Smooth muscle cell (in vitro differentiated cells): ENCODE measurements at regions not wholly inside any gene's neighbourhood (a gene's known extent, or its start where the extent isn't known, plus 50 kb on each side); places are given as distances from the start of the nearest gene placed in this dataset.
"Not testable (repeated sequence)": the region's sequence is repeated elsewhere in the genome, so short reads cannot be mapped to it uniquely, and the experiment has no call there.

Source experiments
- DNase-seq: peaks from one replicate; lab custom pipeline; 2025; ENCODE audit not compliant: unreplicated experiment; lab: John Stamatoyannopoulos, UW
- H2AFZ ChIP-seq: fragments of 200-600 bp; sonication (generic); 2 replicates; pipeline ENCODE4 v1.6.0; 2016; ENCODE audit warnings: antibody characterized with exemption, low read depth, mild to moderate bottlenecking
- H3F3A ChIP-seq: fragments of 200-600 bp; sonication (generic); 2 replicates; pipeline ENCODE4 v1.6.0; 2017; ENCODE audit warnings: antibody characterized with exemption, low read depth
- H3K27ac ChIP-seq: fragments of 200-600 bp; sonication (generic); 2 replicates; pipeline ENCODE4 v1.5.1; 2016; ENCODE audit warnings: low read depth, mild to moderate bottlenecking
- H3K27me3 ChIP-seq: fragments of 200-600 bp; sonication (generic); 2 replicates; pipeline ENCODE4 v1.6.1; 2016; ENCODE audit warnings: low read depth, mild to moderate bottlenecking
- H3K36me3 ChIP-seq: fragments of 200-600 bp; sonication (generic); 2 replicates; pipeline ENCODE4 v1.5.1; 2016; ENCODE audit warnings: low read depth
- H3K4me1 ChIP-seq: fragments of 200-600 bp; sonication (generic); 2 replicates; pipeline ENCODE4 v1.5.1; 2016; ENCODE audit warnings: low read depth
- H3K4me2 ChIP-seq: fragments of 200-600 bp; sonication (generic); 2 replicates; pipeline ENCODE4 v1.6.0; 2016; ENCODE audit warnings: mild to moderate bottlenecking
- H3K4me3 ChIP-seq: fragments of 200-600 bp; sonication (generic); 2 replicates; pipeline ENCODE4 v1.5.1; 2016; ENCODE audit warnings: mild to moderate bottlenecking
- H3K79me2 ChIP-seq: fragments of 200-600 bp; sonication (generic); 2 replicates; pipeline ENCODE4 v1.6.0; 2016; ENCODE audit warnings: low read depth, mild to moderate bottlenecking
- H3K9ac ChIP-seq: fragments of 200-600 bp; sonication (generic); 2 replicates; pipeline ENCODE4 v1.6.0; 2016; ENCODE audit warnings: low read depth
- H3K9me3 ChIP-seq: fragments of 200-600 bp; sonication (generic); replicated peaks from 2 replicates; pipeline ENCODE4 v1.5.1; 2016; ENCODE audit warnings: low read depth
- H4K20me1 ChIP-seq: fragments of 200-600 bp; sonication (generic); 2 replicates; pipeline ENCODE4 v1.6.0; 2016; ENCODE audit warnings: low read depth
- WGBS: methylation state at CpG from one replicate; pipeline ENCODE4 v1.1.7; 2016; ENCODE audit warnings: low lambda C conversion rate; 5-methylcytosine and 5-hydroxymethylcytosine counted together
- TF ChIP-seq, protein P1 (sequence below): fragments of 200-600 bp; sonication (generic); IDR thresholded peaks from 2 replicates; pipeline ENCODE4 v1.5.1; 2017; ENCODE audit warnings: borderline replicate concordance, mild to moderate bottlenecking, antibody characterized with exemption; ENCODE audit not compliant: insufficient read depth, poor library complexity, severe bottlenecking

DNA sequence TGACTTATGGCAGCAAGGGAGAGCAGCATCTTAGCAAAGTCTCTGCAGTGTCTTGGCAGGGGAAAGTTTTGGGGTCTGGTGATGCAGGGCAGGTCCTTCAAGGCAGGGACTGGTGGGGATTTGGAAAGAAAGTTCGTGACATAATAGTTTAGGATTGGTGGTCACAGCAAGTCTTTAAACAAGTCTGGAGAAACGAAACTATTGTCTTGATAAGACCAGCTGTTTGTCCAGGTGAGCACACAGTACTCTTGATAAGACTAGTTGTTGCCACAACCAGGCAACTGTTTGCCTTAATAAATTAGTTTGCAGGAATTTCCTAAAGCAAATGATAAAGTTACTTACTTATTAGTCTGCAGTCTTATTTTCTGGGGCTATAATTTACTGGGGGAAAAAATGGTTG, 136.1 kb downstream of the AKR1D1 start:
- Histone ChIP-seq H4K20me1 (no peaks in the 10 kb centered on the region), H3K27me3 (no peaks in the 10 kb centered on the region), H3K9ac (no peak overlapping the region), H3K4me1 (peaks cover 19% of the 10 kb centered on the region), H3F3A (no peaks in the 10 kb centered on the region), H3K4me2 (no peak overlapping the region), H2AFZ (no peak overlapping the region), H3K36me3 (no peaks in the 10 kb centered on the region), H3K9me3 (no peaks in the 10 kb centered on the region), H3K27ac (no peak overlapping the region), H3K79me2 (no peaks in the 10 kb centered on the region), H3K4me3 (no peak overlapping the region)
- WGBS, result 84% methylated on average over 2 of the region's 2 CpGs
- DNase-seq, result no peak
- TF ChIP-seq, protein P1, sequence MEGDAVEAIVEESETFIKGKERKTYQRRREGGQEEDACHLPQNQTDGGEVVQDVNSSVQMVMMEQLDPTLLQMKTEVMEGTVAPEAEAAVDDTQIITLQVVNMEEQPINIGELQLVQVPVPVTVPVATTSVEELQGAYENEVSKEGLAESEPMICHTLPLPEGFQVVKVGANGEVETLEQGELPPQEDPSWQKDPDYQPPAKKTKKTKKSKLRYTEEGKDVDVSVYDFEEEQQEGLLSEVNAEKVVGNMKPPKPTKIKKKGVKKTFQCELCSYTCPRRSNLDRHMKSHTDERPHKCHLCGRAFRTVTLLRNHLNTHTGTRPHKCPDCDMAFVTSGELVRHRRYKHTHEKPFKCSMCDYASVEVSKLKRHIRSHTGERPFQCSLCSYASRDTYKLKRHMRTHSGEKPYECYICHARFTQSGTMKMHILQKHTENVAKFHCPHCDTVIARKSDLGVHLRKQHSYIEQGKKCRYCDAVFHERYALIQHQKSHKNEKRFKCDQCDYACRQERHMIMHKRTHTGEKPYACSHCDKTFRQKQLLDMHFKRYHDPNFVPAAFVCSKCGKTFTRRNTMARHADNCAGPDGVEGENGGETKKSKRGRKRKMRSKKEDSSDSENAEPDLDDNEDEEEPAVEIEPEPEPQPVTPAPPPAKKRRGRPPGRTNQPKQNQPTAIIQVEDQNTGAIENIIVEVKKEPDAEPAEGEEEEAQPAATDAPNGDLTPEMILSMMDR, result no peak

DNA sequence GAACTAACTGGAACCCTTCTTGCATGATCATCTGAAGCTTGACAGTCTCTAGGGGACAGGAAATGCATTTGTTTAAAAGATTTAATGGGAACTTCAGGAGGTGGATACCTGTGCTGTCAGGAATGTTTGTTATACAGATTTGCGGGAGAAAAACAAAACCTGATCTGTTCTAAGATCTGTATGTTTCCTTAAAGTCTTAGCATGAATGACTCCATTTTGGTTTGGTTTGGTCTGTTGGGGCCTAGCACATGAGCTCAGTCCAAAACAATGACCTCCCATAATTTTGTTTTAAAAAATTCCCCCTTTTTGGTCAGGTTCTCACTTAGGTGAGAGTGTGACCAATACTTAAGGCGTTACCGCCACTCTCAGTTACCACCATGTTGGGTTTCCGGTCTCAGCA, 138.7 kb downstream of the AKR1D1 start:
- no peaks in the 10 kb centered on the region for H3K4me1 ChIP-seq
- no peak overlapping the region for H3K4me2 ChIP-seq
- no peak overlapping the region for H3K4me3 ChIP-seq
- H3F3A ChIP-seq, result no peaks in the 10 kb centered on the region
- no peaks in the 10 kb centered on the region for H3K36me3 ChIP-seq
- 98% methylated on average over 4 of the region's 4 CpGs for WGBS
- no peaks in the 10 kb centered on the region for H3K27me3 ChIP-seq
- no peaks in the 10 kb centered on the region for H3K79me2 ChIP-seq
- no peak for DNase-seq
- H2AFZ ChIP-seq, result no peak overlapping the region
- H3K9me3 ChIP-seq, result peaks cover 2% of the 10 kb centered on the region
- TF ChIP-seq, protein P1, result no peak
- H3K9ac ChIP-seq, result no peak overlapping the region
- no peaks in the 10 kb centered on the region for H4K20me1 ChIP-seq
- H3K27ac ChIP-seq, result no peak overlapping the region

DNA sequence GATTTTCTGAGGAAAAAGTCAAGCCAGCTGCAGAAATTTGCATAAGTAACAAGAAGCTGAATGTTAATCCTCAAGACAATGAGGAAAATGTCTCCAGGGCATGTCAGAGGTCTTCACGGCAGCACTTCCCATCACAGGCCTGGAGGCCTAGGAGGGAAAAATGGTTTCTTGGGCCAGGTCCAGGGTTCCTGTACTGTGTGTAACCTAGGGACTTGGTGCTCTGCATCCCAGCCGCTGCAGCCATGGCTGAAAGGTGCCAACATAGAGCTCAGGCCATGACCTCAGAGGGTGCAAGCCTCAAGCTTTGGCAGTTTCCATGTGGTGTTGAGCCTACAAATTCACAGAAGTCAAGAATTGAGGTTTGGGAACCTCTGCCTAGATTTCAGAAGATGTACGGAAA, 144.1 kb downstream of the AKR1D1 start:
- H3K9me3 ChIP-seq, H3K27ac ChIP-seq, H4K20me1 ChIP-seq, H3K4me2 ChIP-seq, H3K27me3 ChIP-seq, H3K4me1 ChIP-seq, H3K36me3 ChIP-seq, H2AFZ ChIP-seq, H3F3A ChIP-seq, DNase-seq, H3K4me3 ChIP-seq, H3K9ac ChIP-seq, H3K79me2 ChIP-seq: not testable (repeated sequence)
- WGBS, result 96% methylated on average over 3 of the region's 3 CpGs

DNA sequence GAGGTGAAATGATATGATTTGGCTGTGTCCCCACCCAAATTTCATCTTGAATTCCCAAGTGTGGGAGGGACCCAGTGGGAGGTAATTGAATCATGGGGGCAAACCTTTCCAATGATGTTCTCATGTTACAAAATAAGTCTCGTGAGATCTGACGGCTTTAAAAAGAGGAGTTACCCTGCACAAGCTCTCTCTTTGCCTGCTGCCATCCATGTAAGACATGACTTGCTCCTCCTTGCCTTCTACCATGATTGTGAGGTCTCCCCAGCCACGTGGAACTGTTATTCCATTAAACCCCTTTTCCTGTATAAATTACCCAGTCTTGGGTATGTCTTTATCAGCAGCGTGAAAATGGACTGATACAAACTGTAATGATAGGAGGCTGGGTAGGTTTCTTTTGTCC, 145.1 kb downstream of the AKR1D1 start:
- WGBS, result 94% methylated on average over 4 of the region's 4 CpGs
- H3K9me3 ChIP-seq, H3K36me3 ChIP-seq, H3K4me2 ChIP-seq, H4K20me1 ChIP-seq, H3K27ac ChIP-seq, H3K79me2 ChIP-seq, H2AFZ ChIP-seq, DNase-seq, H3F3A ChIP-seq, H3K9ac ChIP-seq, H3K4me3 ChIP-seq, H3K27me3 ChIP-seq: not testable (repeated sequence)
- peaks cover 13% of the 10 kb centered on the region for H3K4me1 ChIP-seq

DNA sequence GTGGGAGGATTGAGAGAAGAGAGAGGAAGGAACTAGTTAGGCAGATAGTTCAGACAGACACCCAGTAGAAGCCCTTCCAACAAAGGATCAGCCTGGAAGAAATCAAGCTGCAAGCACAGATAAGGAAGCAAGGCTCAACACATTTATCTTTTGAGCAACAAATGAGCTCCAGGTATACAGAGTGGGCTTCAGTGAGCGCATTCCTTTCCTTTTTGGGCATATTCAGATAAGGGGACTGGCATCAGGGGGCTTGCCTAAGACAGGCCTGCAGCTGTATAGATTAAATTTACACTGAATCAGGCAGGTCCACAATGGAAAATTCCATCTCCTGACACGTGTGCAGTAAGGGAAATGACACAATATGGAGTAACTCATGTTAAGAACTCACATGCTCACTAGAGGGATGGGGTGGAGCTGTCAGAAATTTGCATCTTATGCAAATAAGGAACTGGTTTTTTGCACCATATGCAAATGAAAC, 147.2 kb downstream of the AKR1D1 start:
- Histone ChIP-seq H4K20me1 (no peaks in the 10 kb centered on the region), H3K9me3 (peaks cover 3% of the 10 kb centered on the region), H3K4me3 (no peak overlapping the region), H3K79me2 (no peaks in the 10 kb centered on the region), H3K27me3 (no peaks in the 10 kb centered on the region), H2AFZ (no peak overlapping the region), H3F3A (no peaks in the 10 kb centered on the region), H3K36me3 (no peaks in the 10 kb centered on the region), H3K4me1 (peaks cover 15% of the 10 kb centered on the region), H3K27ac (no peak overlapping the region), H3K4me2 (no peak overlapping the region), H3K9ac (no peak overlapping the region)
- no peak for DNase-seq
- TF ChIP-seq, protein P1, result no peak
- 91% methylated on average over 2 of the region's 2 CpGs for WGBS
